ENCODE measurements at regions not wholly inside any gene's neighbourhood (a gene's known extent, or its start where the extent isn't known, plus 50 kb on each side); places are given as distances from the start of the nearest gene placed in this dataset.
A peak's percentile ranks its signal among the peaks of the same experiment; 100 is the strongest.

- no peak for DNase-seq (ENCODE audit: low read depth)
Observed at GRCh38 chr4:177109769-177110168, 199.9 kb upstream of the NEIL3 start.

DNA sequence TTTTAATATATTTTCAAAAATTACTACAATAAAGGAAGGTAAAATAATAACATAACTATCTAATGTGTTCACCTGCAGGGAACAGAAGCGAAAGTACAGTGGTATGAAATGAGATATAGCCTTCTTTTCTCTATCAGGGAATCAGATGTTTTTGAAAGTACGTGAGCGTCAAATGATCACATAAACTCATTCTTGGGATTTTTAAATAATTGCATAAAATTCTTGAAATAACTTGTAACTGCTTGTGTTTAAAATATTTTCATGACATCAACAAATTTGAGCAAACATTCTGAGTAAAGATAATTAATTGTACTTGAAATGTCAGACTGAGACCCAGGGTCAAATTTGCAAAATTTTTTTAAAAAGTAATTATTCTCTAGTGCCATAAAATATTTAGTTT lies 193.5 kb upstream of the NEIL3 start:
- DNase-seq (ENCODE audit: low read depth): peak; percentile 21

DNA sequence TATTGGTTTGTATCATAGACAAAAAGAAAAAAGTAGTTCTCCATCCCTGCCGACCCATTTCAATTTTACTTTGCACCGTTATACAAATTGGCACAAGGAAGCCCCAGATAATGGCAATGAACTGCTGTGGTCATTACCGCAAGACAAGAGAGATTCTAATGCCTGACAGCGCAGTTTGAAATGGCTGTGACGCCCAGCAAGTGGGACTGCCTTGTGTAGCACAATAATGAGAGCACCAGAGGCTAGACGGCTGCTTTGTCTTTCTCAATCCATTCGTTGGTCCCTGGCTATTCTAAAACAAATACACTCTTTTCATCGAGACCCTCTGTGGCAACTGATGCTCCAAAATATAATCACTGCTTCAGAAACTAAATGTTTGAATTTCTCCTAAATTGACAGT lies 192.4 kb upstream of the NEIL3 start:
- no peak for DNase-seq (ENCODE audit: low read depth)

DNA sequence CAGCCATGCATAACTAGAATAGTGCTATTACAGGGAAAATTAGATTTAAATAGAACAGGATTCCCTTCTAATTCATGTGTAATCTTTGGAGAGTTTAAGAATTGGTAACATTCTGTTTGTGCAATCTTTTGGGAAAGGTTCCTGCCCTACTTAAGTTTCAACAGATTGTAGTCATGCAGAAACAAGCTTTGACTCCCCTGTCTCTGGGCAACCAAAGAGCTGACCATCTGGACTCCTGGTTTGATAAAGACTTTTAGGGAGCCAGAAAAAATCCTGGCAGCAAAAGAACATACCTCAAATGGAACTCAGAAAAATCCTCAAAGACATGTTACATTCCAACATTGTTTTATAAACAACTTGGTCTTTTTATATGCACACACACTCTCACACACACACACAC lies 191.1 kb upstream of the NEIL3 start:
- peak; percentile 96 for DNase-seq (ENCODE audit: low read depth)

- DNase-seq (ENCODE audit: low read depth): peak; percentile 48
Observed at GRCh38 chr4:177119021-177119471, 190.6 kb upstream of the NEIL3 start.

DNA sequence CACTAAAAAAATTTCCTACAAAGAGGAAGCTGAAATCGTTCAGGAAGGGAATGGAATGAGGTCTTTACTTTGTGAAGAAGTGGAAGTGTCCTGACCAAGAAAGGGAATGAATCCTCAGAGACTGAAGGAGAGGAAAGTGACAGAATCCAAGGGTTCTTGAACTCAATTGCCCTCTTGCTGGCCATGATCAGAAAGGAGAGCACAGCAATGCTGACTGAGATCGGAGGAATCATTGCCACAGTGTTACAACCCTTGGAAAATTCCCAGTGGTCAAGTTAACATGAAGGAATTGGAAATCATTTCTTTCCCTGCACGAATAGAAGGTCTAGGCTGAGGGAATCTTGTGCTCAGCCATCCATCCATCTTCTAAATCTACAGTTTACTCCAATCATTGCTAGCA lies 190.0 kb upstream of the NEIL3 start:
- peak; percentile 11 for DNase-seq (ENCODE audit: low read depth)

GRCh38 chr4:177123811-177124210 lies 185.9 kb upstream of the NEIL3 start:
- no peak for DNase-seq (ENCODE audit: low read depth)

- DNase-seq (ENCODE audit: low read depth): no peak
Observed at GRCh38 chr4:177124349-177125064, 185.2 kb upstream of the NEIL3 start.

- peak; percentile 9 for DNase-seq (ENCODE audit: low read depth)
Observed at GRCh38 chr4:177125656-177126055, 184.0 kb upstream of the NEIL3 start.

DNA sequence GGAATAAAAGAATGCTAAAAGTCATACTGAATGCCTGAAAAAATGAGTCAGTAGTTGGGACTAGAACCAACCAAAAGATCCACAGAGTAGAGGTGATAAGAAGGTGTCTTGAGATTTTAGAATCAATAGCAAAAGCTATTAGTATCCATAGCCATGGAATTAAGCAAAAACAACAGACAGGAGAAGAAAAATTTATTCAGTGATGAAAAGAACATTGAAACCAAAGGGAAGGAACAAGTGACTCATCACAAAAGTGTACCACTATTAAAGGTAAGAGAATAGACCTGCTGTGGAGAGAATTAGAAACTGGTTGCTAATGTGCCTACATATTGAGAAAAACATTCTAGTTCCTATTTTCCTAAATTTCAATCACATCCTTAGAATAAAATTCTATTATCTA lies 182.0 kb upstream of the NEIL3 start:
- peak; percentile 14 for DNase-seq (ENCODE audit: low read depth)

- DNase-seq (ENCODE audit: low read depth): peak; percentile 77
Observed at GRCh38 chr4:177128306-177128705, 181.4 kb upstream of the NEIL3 start.

GRCh38 chr4:177131736-177132135 lies 177.9 kb upstream of the NEIL3 start:
- DNase-seq (ENCODE audit: low read depth): no peak

DNA sequence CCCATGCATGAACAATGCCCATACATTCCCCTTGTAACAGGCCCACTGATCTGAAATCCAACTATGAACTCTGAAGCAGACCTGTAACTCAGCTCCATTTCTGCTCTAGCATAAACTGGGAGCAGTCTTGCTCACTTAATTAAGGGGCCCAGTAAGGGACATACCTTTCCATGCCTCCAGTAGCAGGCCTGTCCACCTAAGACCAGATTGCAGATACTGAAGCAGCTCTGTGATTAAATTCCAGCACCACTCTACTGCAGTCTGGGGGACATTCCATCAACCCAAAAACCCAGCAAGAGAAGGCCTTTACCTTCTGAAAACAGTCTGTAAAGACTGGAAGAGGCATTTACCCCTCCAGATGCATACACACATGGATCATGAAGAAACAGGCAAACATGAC lies 162.0 kb upstream of the NEIL3 start:
- DNase-seq (ENCODE audit: low read depth): no peak

DNA sequence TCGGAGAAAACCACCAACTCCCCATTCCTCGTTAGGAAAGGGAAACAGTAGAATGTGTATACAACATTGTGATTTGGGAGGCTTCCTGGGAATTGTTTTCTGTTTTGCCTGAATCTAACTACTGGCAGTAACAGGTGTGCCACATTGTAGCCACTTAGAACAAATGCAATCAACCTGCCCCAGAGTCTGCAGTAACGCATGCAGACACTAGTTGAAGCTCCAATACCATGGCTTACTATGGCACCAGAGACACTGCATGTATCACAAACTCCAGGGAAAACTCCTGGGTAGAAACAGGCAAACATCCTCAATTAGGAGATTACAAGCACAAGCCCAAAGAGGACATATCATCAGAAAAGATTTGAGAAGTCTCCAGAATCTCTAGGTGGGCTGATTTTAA lies 154.2 kb upstream of the NEIL3 start:
- no peak for DNase-seq (ENCODE audit: low read depth)

GRCh38 chr4:177159600-177159999 lies 150.1 kb upstream of the NEIL3 start:
- DNase-seq (ENCODE audit: low read depth): no peak

GRCh38 chr4:177161781-177162180 lies 147.9 kb upstream of the NEIL3 start:
- peak; percentile 19 for DNase-seq (ENCODE audit: low read depth)

DNA sequence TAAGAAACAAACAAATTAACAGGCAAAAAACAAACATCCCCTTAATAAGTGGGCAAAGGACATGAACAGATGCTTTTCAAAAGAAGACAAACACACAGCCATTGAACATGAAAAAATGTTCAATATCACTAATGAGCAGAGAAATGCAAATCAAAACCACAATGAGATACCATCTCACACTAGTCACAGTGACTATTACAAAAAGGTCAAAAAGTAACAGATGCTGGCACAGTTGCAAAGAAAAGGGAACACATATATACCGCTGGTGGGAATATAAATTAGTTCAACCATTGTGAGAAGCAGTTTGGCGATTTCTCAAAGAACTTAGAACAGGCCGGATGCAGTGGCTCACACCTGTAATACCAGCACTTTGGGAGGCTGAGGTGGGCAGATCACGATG lies 146.1 kb upstream of the NEIL3 start:
- peak; percentile 68 for DNase-seq (ENCODE audit: low read depth)

- DNase-seq (ENCODE audit: low read depth): no peak
Observed at GRCh38 chr4:177171588-177171987, 138.1 kb upstream of the NEIL3 start.

DNA sequence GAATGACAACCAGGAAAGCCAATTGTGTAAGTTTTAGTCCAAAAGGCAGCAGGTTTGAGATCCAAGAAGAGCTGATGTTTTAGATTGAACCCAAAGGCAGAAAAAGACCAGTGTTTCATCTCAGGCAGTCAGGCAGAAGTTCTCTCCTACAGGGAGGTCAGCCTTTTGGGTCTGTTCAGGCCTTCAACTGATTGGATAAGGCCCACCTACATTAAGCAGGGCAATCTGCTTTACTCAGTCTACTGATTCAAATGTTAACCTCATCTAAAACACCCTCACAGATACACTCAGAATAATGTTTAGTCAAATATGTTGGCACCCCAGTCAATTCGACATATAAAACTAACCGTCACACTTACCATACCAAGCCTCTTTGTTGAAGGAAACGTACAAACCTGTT lies 134.2 kb upstream of the NEIL3 start:
- no peak for DNase-seq (ENCODE audit: low read depth)

GRCh38 chr4:177177541-177178081 lies 132.1 kb upstream of the NEIL3 start:
- DNase-seq (ENCODE audit: low read depth): peak; percentile 70

DNA sequence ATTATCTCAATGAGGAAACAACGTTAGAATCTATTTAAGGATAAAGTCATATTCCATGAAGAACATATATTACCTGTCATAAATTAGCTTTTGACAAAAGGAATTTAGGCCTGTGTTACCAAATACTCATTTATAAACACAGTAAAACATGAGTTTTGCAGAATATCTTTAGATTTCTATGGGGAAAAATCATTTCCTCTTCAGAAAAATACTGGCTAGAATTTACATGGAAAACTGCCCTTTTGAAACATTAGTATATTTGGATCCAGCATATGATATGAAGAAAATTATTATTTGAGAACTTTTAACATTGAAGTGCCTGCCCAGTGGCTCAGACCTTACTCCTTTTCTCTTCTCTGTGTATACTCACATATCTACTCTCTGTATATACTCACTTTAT lies 131.4 kb upstream of the NEIL3 start:
- no peak for DNase-seq (ENCODE audit: low read depth)

GRCh38 chr4:177182166-177182565 lies 127.5 kb upstream of the NEIL3 start:
- peak; percentile 80 for DNase-seq (ENCODE audit: low read depth)

DNA sequence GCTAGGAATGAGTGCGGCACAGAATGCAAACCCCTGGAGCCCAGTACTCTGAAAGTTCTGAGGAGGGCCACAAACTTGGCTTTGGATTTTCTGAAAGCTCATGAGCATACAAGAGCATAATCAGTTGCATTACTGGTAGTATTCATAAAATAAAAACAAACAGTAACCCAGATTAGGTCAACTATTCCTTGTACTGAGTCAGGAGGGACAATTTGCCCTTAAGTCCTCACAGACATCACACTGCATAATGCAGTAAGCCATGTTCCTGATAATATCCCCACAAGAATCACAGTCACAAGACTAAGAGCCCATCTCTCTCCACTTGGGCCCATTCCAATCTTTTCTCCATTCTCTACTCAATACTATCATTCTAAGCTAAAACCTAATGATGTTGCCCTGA lies 126.9 kb upstream of the NEIL3 start:
- DNase-seq (ENCODE audit: low read depth): no peak

GRCh38 chr4:177185151-177185550 lies 124.5 kb upstream of the NEIL3 start:
- peak; percentile 20 for DNase-seq (ENCODE audit: low read depth)
